A673 (cell line): ENCODE measurements at regions not wholly inside any gene's neighbourhood (a gene's known extent, or its start where the extent isn't known, plus 50 kb on each side); places are given as distances from the start of the nearest gene placed in this dataset.

Experiments used
- EZH2 ChIP-seq: fragments of 200-600 bp; sonication (generic); IDR thresholded peaks from 2 replicates; pipeline ENCODE4 v1.6.1; 2017; ENCODE audit warnings: borderline replicate concordance, low read depth, mild to moderate bottlenecking, mixed read lengths, antibody characterized with exemption, low read length; ENCODE audit not compliant: poor library complexity, severe bottlenecking
- TF ChIP-seq, protein P1 (sequence below): fragments of 300-800, 200-600 bp; sonication (generic); conservative IDR thresholded peaks from 2 replicates; pipeline ENCODE4 v1.5.1; 2017; ENCODE audit warnings: low read depth, mild to moderate bottlenecking, antibody characterized with exemption, low read length, moderate library complexity, mixed read lengths

DNA sequence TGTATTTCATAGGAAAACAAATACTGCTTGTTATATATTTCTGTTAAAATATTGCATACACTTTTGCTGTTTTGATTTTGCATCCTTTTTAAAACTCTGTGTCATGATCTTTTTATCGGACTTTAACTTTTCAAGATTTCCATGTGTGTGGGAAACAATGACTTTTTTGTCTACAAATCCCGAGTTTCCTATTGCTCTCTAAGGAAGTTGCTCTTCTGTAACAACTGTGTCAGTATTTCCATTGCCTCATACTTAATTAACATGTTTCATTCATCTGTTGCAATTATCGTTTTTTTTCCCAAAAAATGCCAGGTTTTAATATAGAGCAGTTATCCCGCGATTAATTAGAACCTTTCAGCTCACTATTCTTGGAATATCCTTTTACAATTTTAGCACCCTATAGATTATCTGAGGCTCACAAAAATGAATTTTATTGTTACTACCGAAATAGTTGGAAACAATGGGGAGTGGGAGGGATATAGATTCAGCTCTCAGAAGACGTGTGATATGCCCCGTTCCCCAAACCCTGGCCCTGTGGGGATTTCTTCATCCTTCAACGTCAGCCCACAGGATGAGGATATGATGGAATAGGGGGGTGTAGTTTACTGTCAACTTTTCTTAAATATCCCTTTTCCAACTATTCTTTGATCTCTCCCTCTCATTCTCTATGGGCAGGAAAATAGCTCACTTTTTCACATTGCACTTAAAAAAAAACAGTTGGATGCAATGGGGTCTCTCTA, 297.6 kb upstream of the IGFBP3 start:
- TF ChIP-seq, protein P1, sequence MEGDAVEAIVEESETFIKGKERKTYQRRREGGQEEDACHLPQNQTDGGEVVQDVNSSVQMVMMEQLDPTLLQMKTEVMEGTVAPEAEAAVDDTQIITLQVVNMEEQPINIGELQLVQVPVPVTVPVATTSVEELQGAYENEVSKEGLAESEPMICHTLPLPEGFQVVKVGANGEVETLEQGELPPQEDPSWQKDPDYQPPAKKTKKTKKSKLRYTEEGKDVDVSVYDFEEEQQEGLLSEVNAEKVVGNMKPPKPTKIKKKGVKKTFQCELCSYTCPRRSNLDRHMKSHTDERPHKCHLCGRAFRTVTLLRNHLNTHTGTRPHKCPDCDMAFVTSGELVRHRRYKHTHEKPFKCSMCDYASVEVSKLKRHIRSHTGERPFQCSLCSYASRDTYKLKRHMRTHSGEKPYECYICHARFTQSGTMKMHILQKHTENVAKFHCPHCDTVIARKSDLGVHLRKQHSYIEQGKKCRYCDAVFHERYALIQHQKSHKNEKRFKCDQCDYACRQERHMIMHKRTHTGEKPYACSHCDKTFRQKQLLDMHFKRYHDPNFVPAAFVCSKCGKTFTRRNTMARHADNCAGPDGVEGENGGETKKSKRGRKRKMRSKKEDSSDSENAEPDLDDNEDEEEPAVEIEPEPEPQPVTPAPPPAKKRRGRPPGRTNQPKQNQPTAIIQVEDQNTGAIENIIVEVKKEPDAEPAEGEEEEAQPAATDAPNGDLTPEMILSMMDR, result no peak
- TF ChIP-seq EZH2, result no peak
